Naive B cell (primary cell): ENCODE measurements at regions not wholly inside any gene's neighbourhood (a gene's known extent, or its start where the extent isn't known, plus 50 kb on each side); places are given as distances from the start of the nearest gene placed in this dataset.
A peak's percentile ranks its signal among the peaks of the same experiment; 100 is the strongest.
"Not testable (repeated sequence)": the region's sequence is repeated elsewhere in the genome, so short reads cannot be mapped to it uniquely, and the experiment has no call there.

Source experiments
- ATAC-seq, 2 donors: fragments of 150-1000 bp; cut with Tn5 transposase; 2 replicates each; pipeline ENCODE4 v1.10.0; 2021; ENCODE audit warnings: low read depth in 2 of 2, mild to moderate bottlenecking in 2 of 2, moderate library complexity in 2 of 2
- DNase-seq: peaks from one replicate; pipeline ENCODE4 v3.0.0; 2022
- H3K27ac Mint-ChIP-seq, 6 donors: one replicate each; pipeline ENCODE4 v1.8.0; 2020 to 2022; ENCODE audit warnings: mild to moderate bottlenecking in 6 of 6, mixed read lengths in 6 of 6, moderate library complexity in 5 of 6, inconsistent platforms in 2 of 6
- H3K27me3 Mint-ChIP-seq, 3 donors: one replicate each; pipeline ENCODE4 v1.8.0; 2021 to 2022; ENCODE audit warnings: mixed read lengths in 3 of 3, mild to moderate bottlenecking in 1 of 3
- H3K36me3 Mint-ChIP-seq, 2 donors: one replicate each; pipeline ENCODE4 v1.8.0; 2020 to 2022; ENCODE audit warnings: mixed read lengths in 2 of 2, inconsistent platforms in 1 of 2, mild to moderate bottlenecking in 1 of 2
- H3K4me1 Mint-ChIP-seq, 3 donors: one replicate each; pipeline ENCODE4 v1.8.0; 2020 to 2022; ENCODE audit warnings: mixed read lengths in 3 of 3, inconsistent platforms in 1 of 3, mild to moderate bottlenecking in 1 of 3, moderate library complexity in 1 of 3
- H3K4me3 Mint-ChIP-seq, 8 donors: one replicate each; pipeline ENCODE4 v1.8.0; 2020 to 2022; ENCODE audit warnings: mild to moderate bottlenecking in 8 of 8, mixed read lengths in 8 of 8, moderate library complexity in 8 of 8, inconsistent platforms in 2 of 8
- H3K9me3 Mint-ChIP-seq, 7 donors: one replicate each; pipeline ENCODE4 v1.8.0; 2020 to 2022; ENCODE audit warnings: mixed read lengths in 7 of 7, mild to moderate bottlenecking in 5 of 7, inconsistent platforms in 2 of 7, moderate library complexity in 1 of 7

DNA sequence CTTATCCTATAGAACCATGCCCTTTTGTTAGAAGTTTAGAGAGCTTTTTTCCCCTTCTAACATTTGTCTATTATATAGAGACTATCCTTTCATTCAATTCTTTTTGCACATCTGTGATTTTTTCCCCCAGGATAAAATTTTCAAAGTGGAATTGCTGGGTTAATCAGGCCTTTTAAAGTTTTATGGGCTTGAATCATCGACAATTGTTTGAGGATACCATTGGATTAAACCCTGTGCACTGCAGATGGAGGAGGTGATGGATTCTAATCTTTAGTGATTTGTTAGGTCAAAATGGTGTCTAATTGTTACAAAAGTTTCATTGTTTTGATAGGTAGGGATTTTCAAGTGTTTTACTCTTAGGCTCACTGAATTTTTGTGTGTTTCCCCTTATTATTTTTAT, 463.7 kb upstream of the CFAP20DC start:
- Mint-ChIP-seq H3K27me3 (peaks cover 0 to 10% (median 6%) of the 10 kb centered on the region in 3 donors), H3K9me3 (peaks cover 0 to 12% (median 0%) of the 10 kb centered on the region in 7 donors), H3K27ac (no peak overlapping the region), H3K36me3 (peaks cover 0 to 7% of the 10 kb centered on the region in 2 donors), H3K4me1 (no peaks in the 10 kb centered on the region), H3K4me3 (no peak overlapping the region)
- ATAC-seq: no peak
- DNase-seq: no peak

DNA sequence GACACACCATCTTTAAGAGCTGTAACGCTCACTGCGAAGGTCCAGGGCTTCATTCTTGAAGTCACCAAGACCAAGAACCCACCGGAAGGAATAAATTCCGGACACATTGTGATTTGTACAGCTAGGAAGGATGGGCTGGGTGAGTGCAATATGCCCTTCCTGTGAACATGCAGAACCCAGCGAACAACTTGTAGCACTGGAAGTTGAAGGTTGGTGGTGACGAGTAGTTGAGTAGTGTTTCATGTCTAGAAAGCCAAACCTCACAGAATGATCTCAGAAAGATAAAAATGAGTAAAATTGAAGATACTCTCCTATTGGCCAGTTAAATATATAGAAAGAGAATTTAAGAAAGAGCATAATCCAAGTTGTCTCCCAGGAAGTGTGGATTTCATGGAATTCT, 462.2 kb upstream of the CFAP20DC start:
- DNase-seq (no peak), ATAC-seq (no peak)
- no peaks in the 10 kb centered on the region for H3K4me1 Mint-ChIP-seq
- no peak overlapping the region for H3K4me3 Mint-ChIP-seq
- H3K36me3 Mint-ChIP-seq: peaks cover 0 to 7% of the 10 kb centered on the region in 2 donors
- H3K27ac Mint-ChIP-seq: no peak overlapping the region
- peaks cover 0 to 10% (median 6%) of the 10 kb centered on the region in 3 donors for H3K27me3 Mint-ChIP-seq
- peaks cover 0 to 12% (median 0%) of the 10 kb centered on the region in 7 donors for H3K9me3 Mint-ChIP-seq

DNA sequence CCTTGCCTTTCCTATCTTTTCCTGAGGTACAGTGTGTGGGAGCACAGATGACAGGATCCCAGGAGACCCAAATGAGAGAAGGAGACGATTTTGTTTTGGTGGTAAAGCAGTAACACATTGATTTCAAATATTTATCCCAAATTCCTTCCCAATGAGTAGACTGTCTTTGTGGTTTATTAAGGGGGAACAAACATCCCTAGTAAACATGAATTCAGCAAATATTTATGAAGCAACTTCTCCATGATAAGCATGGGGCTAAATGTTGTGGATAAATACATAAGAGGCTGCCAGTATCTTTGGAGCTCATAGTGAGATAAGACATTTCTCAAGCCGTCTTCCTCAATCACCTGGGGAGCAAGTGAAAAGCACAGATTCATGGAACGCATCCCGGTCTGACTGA, 460.8 kb upstream of the CFAP20DC start:
- peaks cover 0 to 12% (median 0%) of the 10 kb centered on the region in 7 donors for H3K9me3 Mint-ChIP-seq
- no peaks in the 10 kb centered on the region for H3K4me1 Mint-ChIP-seq
- no peak overlapping the region for H3K4me3 Mint-ChIP-seq
- ATAC-seq (no peak), DNase-seq (no peak)
- no peak overlapping the region for H3K27ac Mint-ChIP-seq
- H3K36me3 Mint-ChIP-seq: peaks cover 3 to 7% of the 10 kb centered on the region in 2 donors
- H3K27me3 Mint-ChIP-seq: peaks cover 0 to 10% (median 6%) of the 10 kb centered on the region in 3 donors

DNA sequence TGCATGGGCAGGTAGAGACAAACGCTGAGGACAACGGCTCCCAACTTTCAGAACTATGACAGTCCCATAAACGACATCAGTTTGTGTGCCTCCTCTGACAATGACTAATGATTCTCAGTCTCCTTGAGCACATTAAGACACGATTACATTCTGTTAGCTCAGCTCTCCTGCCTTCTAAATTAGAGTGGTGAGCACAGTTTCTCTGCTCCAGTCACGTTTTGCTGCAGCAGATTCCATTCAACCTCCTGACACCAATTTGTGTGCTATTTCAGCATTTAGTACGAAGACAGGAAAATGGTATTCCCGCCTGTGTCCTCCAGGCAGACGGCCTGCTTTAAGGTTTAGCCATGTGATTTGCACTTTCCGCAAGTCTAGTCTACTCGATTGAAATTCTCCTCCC, 458.4 kb upstream of the CFAP20DC start:
- Mint-ChIP-seq H3K9me3 (peaks cover 0 to 22% (median 2%) of the 10 kb centered on the region in 7 donors), H3K27ac (no peak overlapping the region), H3K27me3 (peaks cover 0 to 10% (median 6%) of the 10 kb centered on the region in 3 donors), H3K4me3 (no peak overlapping the region), H3K36me3 (peaks cover 3 to 7% of the 10 kb centered on the region in 2 donors), H3K4me1 (no peaks in the 10 kb centered on the region)
- DNase-seq (no peak), ATAC-seq (no peak)

DNA sequence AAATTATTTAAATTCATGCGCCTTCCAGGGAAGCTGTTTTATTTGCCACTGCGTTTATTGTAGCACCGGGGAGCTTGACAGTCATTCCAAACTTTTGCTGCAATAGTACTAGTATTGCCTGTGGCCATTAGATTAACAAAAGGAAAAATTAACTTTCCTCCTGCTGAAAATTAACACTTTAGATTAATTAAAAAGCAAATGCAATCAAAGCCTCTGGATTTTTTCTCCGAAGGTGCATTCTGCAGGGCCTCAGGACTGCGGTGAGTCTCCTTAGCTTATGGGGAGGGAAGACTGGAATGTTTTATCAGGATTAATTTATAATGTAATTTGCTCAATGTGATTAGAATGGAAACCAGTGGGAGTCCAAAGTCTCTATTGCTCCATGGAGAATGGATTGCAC, 456.4 kb upstream of the CFAP20DC start:
- no peak for DNase-seq
- no peak for ATAC-seq
- Mint-ChIP-seq H3K27ac (no peak overlapping the region), H3K4me1 (no peaks in the 10 kb centered on the region), H3K27me3 (peaks cover 0 to 10% (median 6%) of the 10 kb centered on the region in 3 donors), H3K4me3 (no peak overlapping the region), H3K9me3 (peaks cover 0 to 11% (median 2%) of the 10 kb centered on the region in 7 donors), H3K36me3 (peaks cover 3 to 7% of the 10 kb centered on the region in 2 donors)

DNA sequence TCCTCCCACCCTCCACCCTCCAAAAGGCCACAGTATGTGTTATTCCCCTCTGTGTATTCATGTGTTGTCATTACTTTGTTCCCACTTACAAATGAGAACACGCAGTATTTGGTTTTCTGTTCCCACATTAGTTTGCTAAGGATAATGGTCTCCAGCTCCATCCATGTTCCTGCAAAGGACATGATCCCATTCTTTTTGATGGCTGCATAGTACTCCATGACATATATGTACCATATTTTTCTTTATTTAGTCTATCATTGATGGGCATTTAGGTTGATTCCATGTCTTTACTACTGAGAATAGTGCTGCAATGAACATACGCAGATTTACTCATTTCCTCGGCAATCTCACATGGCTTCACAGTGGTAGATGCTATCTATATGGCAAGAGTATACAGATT, 453.6 kb upstream of the CFAP20DC start:
- Mint-ChIP-seq H3K4me3 (no peak overlapping the region), H3K36me3 (peaks cover 0 to 3% of the 10 kb centered on the region in 2 donors), H3K27ac (no peak overlapping the region), H3K4me1 (no peaks in the 10 kb centered on the region), H3K27me3 (no peaks in the 10 kb centered on the region), H3K9me3 (peaks cover 0 to 11% (median 2%) of the 10 kb centered on the region in 7 donors)
- DNase-seq (no peak), ATAC-seq (no peak)

DNA sequence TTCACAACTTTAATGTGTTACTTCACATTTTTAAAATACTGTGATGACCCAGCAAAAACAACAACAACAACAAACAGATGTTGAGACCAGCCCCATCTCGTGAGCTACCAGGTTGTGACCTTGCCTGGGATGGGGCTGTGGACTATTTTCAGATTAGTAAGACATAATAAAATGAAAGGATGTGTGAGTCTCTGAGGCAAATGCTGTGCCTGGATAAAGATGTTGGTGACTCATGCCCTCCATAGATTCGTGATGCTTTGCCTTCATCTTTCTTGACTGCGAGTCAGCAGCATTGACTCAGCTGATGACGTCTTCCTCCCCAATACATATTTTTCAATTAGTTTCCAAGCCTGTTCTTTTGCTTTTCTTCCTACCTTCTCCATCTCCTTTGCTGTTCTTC, 453.0 kb upstream of the CFAP20DC start:
- no peaks in the 10 kb centered on the region for H3K27me3 Mint-ChIP-seq
- DNase-seq (no peak), ATAC-seq (no peak)
- peaks cover 0 to 3% of the 10 kb centered on the region in 2 donors for H3K36me3 Mint-ChIP-seq
- H3K4me3 Mint-ChIP-seq: no peak overlapping the region
- H3K4me1 Mint-ChIP-seq: no peaks in the 10 kb centered on the region
- H3K27ac Mint-ChIP-seq: no peak overlapping the region
- peaks cover 0 to 11% (median 2%) of the 10 kb centered on the region in 7 donors for H3K9me3 Mint-ChIP-seq

DNA sequence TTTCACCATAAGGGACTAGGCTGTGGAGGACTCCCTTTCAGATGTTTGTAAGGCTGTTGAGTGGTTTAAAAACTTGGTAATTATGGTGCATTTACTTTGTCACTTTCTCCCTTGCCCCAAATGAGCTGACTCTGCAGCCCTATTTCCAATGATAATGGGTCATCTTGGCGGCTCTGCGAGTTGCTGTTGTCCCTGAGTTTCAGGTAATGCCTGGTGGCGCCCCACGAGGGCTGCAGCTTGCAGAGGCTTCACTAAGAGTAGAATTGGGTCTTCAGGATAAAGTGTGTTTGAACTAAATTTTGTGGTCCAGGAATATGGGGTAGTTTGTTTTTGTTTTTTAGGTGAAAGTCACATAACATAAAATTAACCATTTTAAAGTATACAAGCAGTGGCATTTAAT, 450.1 kb upstream of the CFAP20DC start:
- Mint-ChIP-seq H3K27ac (no peak overlapping the region), H3K4me1 (no peaks in the 10 kb centered on the region), H3K36me3 (no peaks in the 10 kb centered on the region), H3K4me3 (peak overlapping the region in 1 of 8 donors; percentile 47), H3K27me3 (peaks cover 0 to 5% (median 0%) of the 10 kb centered on the region in 3 donors), H3K9me3 (peaks cover 0 to 11% (median 2%) of the 10 kb centered on the region in 7 donors)
- no peak for ATAC-seq
- DNase-seq: no peak

DNA sequence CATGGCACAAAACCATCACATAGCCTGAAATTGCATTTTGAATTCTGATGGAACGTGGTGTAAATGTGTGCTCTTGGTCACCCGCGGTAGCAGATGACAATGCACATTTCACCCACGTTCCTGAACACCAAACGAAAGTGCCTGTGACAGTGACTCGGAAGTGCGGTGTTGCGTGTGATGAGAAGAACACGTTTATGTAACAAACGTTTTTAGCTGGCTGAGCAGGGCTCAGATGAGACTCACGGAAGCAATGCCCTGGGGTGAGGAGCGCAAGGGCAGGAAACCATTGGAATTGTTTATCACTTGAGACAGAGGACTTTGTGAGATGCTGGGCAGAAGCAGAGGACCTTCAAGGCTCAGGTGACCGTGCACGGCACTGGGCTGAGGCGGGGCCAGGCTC, 449.2 kb upstream of the CFAP20DC start:
- Mint-ChIP-seq H3K36me3 (no peaks in the 10 kb centered on the region), H3K27me3 (peaks cover 0 to 5% (median 0%) of the 10 kb centered on the region in 3 donors), H3K9me3 (peaks cover 0 to 8% (median 1%) of the 10 kb centered on the region in 7 donors), H3K4me1 (no peaks in the 10 kb centered on the region), H3K27ac (peak overlapping the region in 1 of 6 donors; percentile 58), H3K4me3 (no peak overlapping the region)
- ATAC-seq (no peak), DNase-seq (no peak)

DNA sequence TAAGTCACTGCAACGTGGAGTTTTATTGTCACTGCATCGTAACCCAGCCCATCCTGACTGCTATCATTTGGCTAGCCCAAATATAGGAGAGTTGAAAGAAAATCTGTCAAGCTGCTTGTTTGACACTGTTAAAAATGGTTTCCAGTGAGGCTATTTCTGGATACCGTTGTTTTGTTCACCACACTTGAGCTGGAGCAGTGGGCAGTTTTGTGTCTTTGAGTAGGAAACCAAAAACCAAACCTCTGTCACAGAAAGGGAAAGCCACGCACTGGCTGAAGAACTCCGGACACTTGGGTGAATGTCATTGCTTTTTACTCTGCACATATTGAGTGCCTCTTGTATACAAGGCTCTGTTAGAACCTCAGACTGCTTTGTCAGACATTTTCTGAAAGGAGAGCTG, 446.4 kb upstream of the CFAP20DC start:
- H3K27me3 Mint-ChIP-seq: peaks cover 0 to 5% (median 0%) of the 10 kb centered on the region in 3 donors
- H3K4me3 Mint-ChIP-seq: no peak overlapping the region
- no peak overlapping the region for H3K27ac Mint-ChIP-seq
- ATAC-seq: no peak
- no peaks in the 10 kb centered on the region for H3K36me3 Mint-ChIP-seq
- H3K4me1 Mint-ChIP-seq: no peaks in the 10 kb centered on the region
- no peak for DNase-seq
- H3K9me3 Mint-ChIP-seq: no peaks in the 10 kb centered on the region

DNA sequence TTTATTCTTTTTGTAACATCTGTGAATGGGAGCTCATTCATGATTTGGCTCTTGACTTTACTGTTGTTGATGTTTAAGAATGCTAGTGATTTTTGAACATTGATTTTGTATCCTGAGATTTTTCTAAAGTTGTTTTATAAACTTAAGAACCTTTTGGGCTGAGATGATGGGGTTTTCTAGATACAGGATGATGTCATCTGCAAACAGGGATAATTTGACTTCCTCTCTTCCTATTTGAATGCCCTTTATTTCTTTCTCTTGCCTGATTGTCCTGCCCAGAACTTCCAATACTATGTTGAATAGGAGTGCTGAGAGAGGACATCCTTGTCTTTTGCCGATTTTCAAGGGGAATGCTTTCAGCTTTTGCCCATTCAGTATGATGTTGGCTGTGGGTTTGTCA, 445.1 kb upstream of the CFAP20DC start:
- not testable (repeated sequence) for H3K27me3 Mint-ChIP-seq, ATAC-seq, H3K27ac Mint-ChIP-seq, DNase-seq, H3K4me1 Mint-ChIP-seq, H3K36me3 Mint-ChIP-seq, H3K9me3 Mint-ChIP-seq, H3K4me3 Mint-ChIP-seq

DNA sequence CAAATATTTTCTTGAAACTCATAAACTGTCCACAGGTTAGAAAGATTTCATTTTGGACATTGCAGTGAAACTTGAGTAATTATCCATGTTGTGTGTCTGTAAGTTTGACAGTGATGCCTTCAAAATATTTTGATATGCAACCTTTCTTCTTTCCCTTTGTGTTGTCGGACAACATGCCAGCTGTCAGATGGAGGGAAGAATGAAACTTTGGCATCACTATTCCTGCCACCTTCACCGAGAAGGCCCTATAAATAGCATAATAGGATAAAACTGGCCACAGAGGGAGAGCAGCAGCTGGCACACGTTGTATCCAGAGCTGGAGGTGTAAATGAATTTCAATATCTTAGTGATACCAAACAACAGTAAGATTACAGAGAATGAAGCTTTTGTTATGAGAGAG, 436.7 kb upstream of the CFAP20DC start:
- no peak overlapping the region for H3K27ac Mint-ChIP-seq
- no peak overlapping the region for H3K4me3 Mint-ChIP-seq
- H3K36me3 Mint-ChIP-seq: no peaks in the 10 kb centered on the region
- no peaks in the 10 kb centered on the region for H3K27me3 Mint-ChIP-seq
- DNase-seq (no peak), ATAC-seq (no peak)
- H3K4me1 Mint-ChIP-seq: no peaks in the 10 kb centered on the region
- peaks cover 0 to 3% (median 0%) of the 10 kb centered on the region in 7 donors for H3K9me3 Mint-ChIP-seq

DNA sequence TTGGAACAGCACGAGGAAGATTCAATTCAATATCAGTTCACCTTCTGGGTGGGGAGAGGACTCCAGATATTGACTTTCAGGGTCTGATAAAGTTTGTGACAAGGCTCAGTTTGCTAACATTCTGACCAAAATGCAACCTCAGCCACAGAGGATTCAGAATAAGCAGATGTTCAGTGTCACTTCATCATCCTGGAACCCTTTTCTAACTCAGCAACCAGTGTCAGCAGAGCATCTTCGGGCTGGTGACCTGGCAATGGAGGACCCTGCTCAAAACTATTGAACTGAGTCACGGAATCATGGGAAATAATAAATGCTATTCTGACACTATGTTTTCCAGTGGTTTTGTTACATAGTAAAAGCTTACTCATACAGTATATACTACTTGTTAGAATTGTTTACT, 433.4 kb upstream of the CFAP20DC start:
- no peaks in the 10 kb centered on the region for H3K36me3 Mint-ChIP-seq
- no peak for DNase-seq
- no peak for ATAC-seq
- H3K27ac Mint-ChIP-seq: no peak overlapping the region
- H3K27me3 Mint-ChIP-seq: no peaks in the 10 kb centered on the region
- no peaks in the 10 kb centered on the region for H3K4me1 Mint-ChIP-seq
- H3K4me3 Mint-ChIP-seq: no peak overlapping the region
- H3K9me3 Mint-ChIP-seq: no peaks in the 10 kb centered on the region

DNA sequence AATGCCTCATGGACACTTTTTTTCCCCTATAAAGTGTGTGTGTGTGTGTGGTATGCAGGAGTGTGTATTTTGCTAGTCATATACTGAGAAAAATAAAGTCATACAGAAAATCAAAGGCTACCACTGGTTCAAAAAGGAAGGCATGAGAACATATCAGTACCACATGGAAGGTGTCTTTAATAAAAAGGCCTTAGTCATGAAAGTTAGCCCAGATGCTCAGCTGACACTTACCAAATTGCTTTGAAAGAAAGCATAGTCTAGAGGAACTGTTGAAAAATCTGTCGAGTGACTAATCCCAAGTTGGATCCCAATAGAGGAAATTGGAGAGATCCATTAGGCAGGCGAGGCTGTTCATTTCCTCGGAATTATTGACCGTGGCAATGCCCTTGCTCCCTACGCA, 432.9 kb upstream of the CFAP20DC start:
- no peak for DNase-seq

More for the DNA sequence above, 432.9 kb upstream of the CFAP20DC start:
- no peak overlapping the region for H3K4me3 Mint-ChIP-seq
- H3K36me3 Mint-ChIP-seq: no peaks in the 10 kb centered on the region
- H3K27ac Mint-ChIP-seq: no peak overlapping the region
- H3K9me3 Mint-ChIP-seq: no peaks in the 10 kb centered on the region
- H3K4me1 Mint-ChIP-seq: no peaks in the 10 kb centered on the region
- no peaks in the 10 kb centered on the region for H3K27me3 Mint-ChIP-seq
- no peak for ATAC-seq
